DOHH2 (cell line): ENCODE measurements at regions not wholly inside any gene's neighbourhood (a gene's known extent, or its start where the extent isn't known, plus 50 kb on each side); places are given as distances from the start of the nearest gene placed in this dataset.

ENCODE experiments used
- EZH2phosphoT487 ChIP-seq: fragments of 200-600 bp; sonication (generic); IDR thresholded peaks from 2 replicates; pipeline ENCODE4 v1.6.1; 2017; ENCODE audit warnings: borderline replicate concordance, mild to moderate bottlenecking, antibody characterized with exemption, low read length, moderate library complexity, mixed read lengths
- TF ChIP-seq, protein P1 (sequence below): fragments of 200-600 bp; sonication (generic); IDR thresholded peaks from one replicate; pipeline ENCODE4 v1.5.1; 2014; ENCODE audit warnings: antibody characterized with exemption, mild to moderate bottlenecking, low read depth, low read length; ENCODE audit not compliant: poor library complexity, severe bottlenecking

DNA sequence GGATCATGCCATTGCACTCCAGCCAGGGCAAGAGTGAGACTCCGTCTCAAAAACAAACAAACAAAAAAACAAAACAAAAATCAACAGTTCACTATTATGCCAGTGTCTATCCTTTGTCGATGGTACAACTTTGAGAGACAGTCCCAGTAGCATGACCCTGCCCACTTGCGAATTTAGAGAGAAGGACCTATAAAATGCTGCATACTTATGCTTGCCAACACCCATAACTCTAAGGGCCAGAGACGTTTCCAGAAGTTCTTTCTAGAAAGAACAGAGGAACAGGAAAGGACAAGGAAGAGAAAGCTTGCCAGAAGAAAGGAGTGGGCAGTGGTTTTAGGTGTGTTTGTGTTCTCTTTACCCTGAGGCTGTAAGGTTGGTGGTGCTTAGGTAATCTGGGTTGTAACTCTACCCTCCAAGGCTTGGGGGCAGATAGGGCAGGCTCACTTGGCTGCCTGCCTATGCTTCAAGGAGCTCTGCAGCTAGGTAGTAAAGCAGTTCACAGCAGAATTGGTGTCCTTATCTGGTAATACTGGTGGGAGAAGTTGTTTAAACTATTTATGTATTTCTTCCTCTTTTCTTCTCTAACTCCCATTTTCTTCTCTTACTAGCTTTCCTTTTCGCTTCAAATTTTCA lies 50.6 kb upstream of the SPPL2A start:
- TF ChIP-seq, protein P1, sequence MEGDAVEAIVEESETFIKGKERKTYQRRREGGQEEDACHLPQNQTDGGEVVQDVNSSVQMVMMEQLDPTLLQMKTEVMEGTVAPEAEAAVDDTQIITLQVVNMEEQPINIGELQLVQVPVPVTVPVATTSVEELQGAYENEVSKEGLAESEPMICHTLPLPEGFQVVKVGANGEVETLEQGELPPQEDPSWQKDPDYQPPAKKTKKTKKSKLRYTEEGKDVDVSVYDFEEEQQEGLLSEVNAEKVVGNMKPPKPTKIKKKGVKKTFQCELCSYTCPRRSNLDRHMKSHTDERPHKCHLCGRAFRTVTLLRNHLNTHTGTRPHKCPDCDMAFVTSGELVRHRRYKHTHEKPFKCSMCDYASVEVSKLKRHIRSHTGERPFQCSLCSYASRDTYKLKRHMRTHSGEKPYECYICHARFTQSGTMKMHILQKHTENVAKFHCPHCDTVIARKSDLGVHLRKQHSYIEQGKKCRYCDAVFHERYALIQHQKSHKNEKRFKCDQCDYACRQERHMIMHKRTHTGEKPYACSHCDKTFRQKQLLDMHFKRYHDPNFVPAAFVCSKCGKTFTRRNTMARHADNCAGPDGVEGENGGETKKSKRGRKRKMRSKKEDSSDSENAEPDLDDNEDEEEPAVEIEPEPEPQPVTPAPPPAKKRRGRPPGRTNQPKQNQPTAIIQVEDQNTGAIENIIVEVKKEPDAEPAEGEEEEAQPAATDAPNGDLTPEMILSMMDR, result no peak
- no peak for TF ChIP-seq EZH2phosphoT487
